Activated B cell treated with CpG ODN at 0.5 μM for 24 hours (primary cell): ENCODE measurements at regions not wholly inside any gene's neighbourhood (a gene's known extent, or its start where the extent isn't known, plus 50 kb on each side); places are given as distances from the start of the nearest gene placed in this dataset.

Source experiments
- ATAC-seq: fragments of 200-7000 bp; cut with Tn5 transposase; one replicate; pipeline ENCODE4 v1.10.0; 2021; ENCODE audit warnings: low read depth, mild to moderate bottlenecking, moderate library complexity
- CTCF ChIA-PET: fragments of 350-600 bp; sonication (Branson Sonifier 250); formaldehyde crosslinking; loops from one replicate; lab custom pipeline; 2021; ENCODE audit warnings: antibody characterized with exemption; lab: Charles Lee
- POLR2A ChIA-PET: fragments of 350-600 bp; sonication (Branson Sonifier 250); formaldehyde crosslinking; loops from one replicate; lab custom pipeline; 2021; ENCODE audit warnings: antibody characterized with exemption; lab: Charles Lee
- DNase-seq: peaks from one replicate; pipeline ENCODE4 v3.0.0; 2022
- H3K27ac Mint-ChIP-seq: one replicate; pipeline ENCODE4 v1.8.0; 2020; ENCODE audit warnings: mixed read lengths
- H3K27me3 Mint-ChIP-seq: one replicate; pipeline ENCODE4 v1.8.0; 2021; ENCODE audit warnings: mixed read lengths
- H3K36me3 Mint-ChIP-seq: one replicate; pipeline ENCODE4 v1.8.0; 2021; ENCODE audit warnings: low read depth, mixed read lengths
- H3K4me1 Mint-ChIP-seq: one replicate; pipeline ENCODE4 v1.8.0; 2021; ENCODE audit warnings: mixed read lengths
- H3K4me3 Mint-ChIP-seq: one replicate; pipeline ENCODE4 v1.8.0; 2020; ENCODE audit warnings: mild to moderate bottlenecking, mixed read lengths
- H3K9me3 Mint-ChIP-seq: one replicate; pipeline ENCODE4 v1.8.0; 2020; ENCODE audit warnings: mixed read lengths
- CTCF ChIP-seq: fragments of 200-600 bp; IDR thresholded peaks from one replicate; pipeline ENCODE4 v1.8.0; 2022; ENCODE audit warnings: antibody characterized with exemption, mild to moderate bottlenecking
- intact Hi-C: fragments of 100-400 bp; cut with micrococcal nuclease; formaldehyde crosslinking; loops from one replicate; pipeline ENCODE4 v1.15.1; 2024

DNA sequence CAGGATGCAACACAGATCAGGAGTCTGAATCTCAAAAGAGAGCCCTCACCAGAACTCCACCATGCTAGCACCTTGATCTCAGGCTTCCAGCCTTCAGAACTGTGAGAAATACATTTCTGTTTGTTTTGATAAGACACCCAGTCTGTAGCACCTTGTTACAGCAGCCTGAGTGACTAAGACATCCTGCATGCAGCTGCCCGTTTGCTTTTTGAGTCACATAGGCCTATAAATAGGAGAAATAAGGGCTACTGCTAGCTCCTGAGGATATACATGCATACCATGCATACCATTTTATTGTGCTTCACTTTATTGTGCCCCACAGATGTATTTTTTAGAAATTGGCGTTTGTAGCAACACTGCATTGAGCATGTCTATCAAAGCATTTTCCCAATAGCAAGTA is 337.8 kb downstream of the CDH2 start:
- ATAC-seq (no peak), DNase-seq (no peak)
- no peaks in the 10 kb centered on the region for H3K27me3 Mint-ChIP-seq
- intact Hi-C loops: no loop called here
- no peak for TF ChIP-seq CTCF
- no peaks in the 10 kb centered on the region for H3K4me1 Mint-ChIP-seq
- no peaks in the 10 kb centered on the region for H3K36me3 Mint-ChIP-seq
- POLR2A ChIA-PET: no interaction called here
- no peak overlapping the region for H3K27ac Mint-ChIP-seq
- H3K9me3 Mint-ChIP-seq: peaks cover 4% of the 10 kb centered on the region
- CTCF ChIA-PET: no interaction called here
- H3K4me3 Mint-ChIP-seq: no peak overlapping the region

- intact Hi-C loops: no loop called here
- POLR2A ChIA-PET: no interaction called here
- no peaks in the 10 kb centered on the region for H3K27me3 Mint-ChIP-seq
- TF ChIP-seq CTCF: no peak
- H3K36me3 Mint-ChIP-seq: no peaks in the 10 kb centered on the region
- ATAC-seq (no peak), DNase-seq (no peak)
- no peak overlapping the region for H3K4me3 Mint-ChIP-seq
- H3K9me3 Mint-ChIP-seq: peaks cover 4% of the 10 kb centered on the region
- CTCF ChIA-PET: no interaction called here
- no peaks in the 10 kb centered on the region for H3K4me1 Mint-ChIP-seq
- no peak overlapping the region for H3K27ac Mint-ChIP-seq
Observed at GRCh38 chr18:27838225-27838624, 338.7 kb downstream of the CDH2 start.

DNA sequence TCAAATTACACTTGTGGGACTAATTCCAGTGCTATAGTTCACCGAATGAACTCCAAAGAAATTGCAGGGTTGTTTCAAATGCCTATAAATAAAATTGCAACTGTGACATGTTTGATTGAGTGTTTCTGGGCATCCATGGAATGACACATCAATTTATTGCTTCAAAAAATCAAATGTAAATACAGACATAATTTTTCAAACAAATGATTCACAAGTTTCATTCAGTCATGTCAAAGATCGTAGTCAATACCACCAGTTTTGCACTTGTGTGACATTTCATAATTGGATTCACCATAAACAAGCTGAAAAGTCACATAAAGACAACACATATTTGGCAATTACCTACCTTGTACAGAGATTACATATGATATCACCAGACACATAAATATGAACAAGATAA is 350.8 kb downstream of the CDH2 start:
- no peak for DNase-seq
- intact Hi-C loops: no loop called here

DNA sequence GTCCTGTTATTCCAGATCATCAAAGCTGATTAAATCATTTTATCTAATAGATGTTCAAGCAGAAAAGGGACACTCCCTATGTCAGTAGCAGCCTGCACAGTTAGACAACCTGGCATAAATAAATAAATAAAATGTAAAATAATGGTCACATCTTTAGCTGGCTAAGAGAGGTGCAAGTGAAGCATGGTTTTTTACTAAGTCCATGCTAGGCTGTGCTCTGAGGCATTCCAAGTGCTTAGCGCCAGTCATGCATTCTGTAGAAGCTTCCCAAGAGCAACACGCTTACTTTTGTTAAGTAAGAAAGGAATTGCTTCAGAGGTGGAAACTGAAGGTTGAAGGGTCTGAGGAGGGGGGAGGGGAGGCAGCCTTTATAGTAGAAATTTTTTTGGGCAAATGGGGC is 351.2 kb downstream of the CDH2 start:
- H3K4me1 Mint-ChIP-seq: no peaks in the 10 kb centered on the region
- H3K9me3 Mint-ChIP-seq: peaks cover 16% of the 10 kb centered on the region
- H3K27me3 Mint-ChIP-seq: no peaks in the 10 kb centered on the region
- no peak for TF ChIP-seq CTCF
- H3K4me3 Mint-ChIP-seq: no peak overlapping the region
- ChIA-PET CTCF (no interaction called here), POLR2A (no interaction called here)
- no peaks in the 10 kb centered on the region for H3K36me3 Mint-ChIP-seq
- DNase-seq (no peak), ATAC-seq (no peak)
- intact Hi-C loops: no loop called here
- no peak overlapping the region for H3K27ac Mint-ChIP-seq

More for the DNA sequence above, 350.8 kb downstream of the CDH2 start:
- Mint-ChIP-seq H3K9me3 (peaks cover 16% of the 10 kb centered on the region), H3K27ac (no peak overlapping the region), H3K4me1 (no peaks in the 10 kb centered on the region), H3K36me3 (no peaks in the 10 kb centered on the region), H3K4me3 (no peak overlapping the region), H3K27me3 (no peaks in the 10 kb centered on the region)
- POLR2A ChIA-PET: no interaction called here
- no peak for ATAC-seq
- no peak for TF ChIP-seq CTCF
- CTCF ChIA-PET: no interaction called here

DNA sequence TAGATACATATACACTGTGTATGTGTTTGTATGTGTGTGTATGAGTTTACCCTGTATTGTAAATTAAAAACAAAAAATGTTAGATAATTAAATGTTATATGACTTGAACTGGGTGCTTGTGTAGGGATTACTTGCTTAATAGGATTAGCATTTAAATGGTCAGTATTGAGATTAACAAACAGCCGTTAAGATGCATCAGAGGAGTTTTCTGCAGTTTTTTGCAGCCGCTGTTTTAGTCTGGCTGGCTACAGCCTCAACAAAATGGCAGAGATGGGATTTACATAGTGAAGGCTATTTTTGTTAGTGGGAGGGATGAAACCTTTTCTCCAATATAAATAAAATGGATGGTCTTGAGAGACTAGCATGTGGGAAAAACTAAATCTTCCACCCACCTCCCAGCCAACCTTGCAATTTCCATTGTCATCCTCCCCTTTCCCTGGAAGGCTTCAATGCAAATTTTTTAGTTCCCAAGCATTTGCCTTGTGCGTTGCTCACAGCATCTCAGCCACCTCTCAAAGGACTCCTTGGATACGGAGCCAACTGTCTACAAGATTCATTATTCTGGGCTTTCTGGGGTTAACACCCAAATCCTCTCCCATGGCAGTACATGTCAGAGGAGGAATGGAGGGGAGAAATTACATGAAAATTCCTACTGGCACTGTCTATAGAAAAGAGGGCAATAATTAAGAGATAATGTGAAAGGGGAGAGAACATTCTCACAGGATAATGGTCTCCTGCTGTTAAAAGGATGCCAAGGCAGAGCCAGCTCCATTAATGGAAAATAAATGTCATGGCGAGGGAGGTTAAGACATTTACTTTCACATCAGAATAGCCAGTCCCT is 351.9 kb downstream of the CDH2 start:
- intact Hi-C loops: no loop called here
- Mint-ChIP-seq H3K36me3 (no peaks in the 10 kb centered on the region), H3K27ac (no peak overlapping the region), H3K4me1 (no peaks in the 10 kb centered on the region), H3K9me3 (peaks cover 14% of the 10 kb centered on the region), H3K27me3 (no peaks in the 10 kb centered on the region), H3K4me3 (no peak overlapping the region)
- no peak for TF ChIP-seq CTCF
- POLR2A ChIA-PET: no interaction called here
- DNase-seq (no peak), ATAC-seq (no peak)
- CTCF ChIA-PET: no interaction called here
